ENCODE measurements at regions not wholly inside any gene's neighbourhood (a gene's known extent, or its start where the extent isn't known, plus 50 kb on each side); places are given as distances from the start of the nearest gene placed in this dataset.

GRCh38 chr17:36723459-36724025, 122.2 kb downstream of the MRM1 start:
- ATAC-seq (ENCODE audit: poor library complexity) (no peak), DNase-seq (no peak)
- intact Hi-C loops (cut with DNase I), result no loop called here

DNA sequence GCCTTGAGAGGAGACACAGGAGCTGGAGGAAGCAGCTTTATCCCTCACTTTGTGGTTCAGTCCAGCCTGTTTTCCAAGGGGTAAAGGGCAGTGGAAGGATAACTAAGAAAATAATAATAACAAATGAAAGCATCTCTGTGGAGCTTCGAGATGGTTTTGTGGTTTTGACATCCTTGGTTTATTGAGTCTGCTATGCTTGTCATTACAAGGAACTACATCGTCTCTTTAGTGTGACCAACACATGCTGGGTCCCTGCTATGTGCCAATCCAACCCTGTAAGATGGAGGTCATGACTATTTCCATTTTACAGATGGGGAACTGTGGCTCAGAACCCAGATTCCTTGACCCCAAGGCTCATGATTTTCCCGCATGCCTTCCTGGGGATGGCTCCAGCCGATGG, 124.8 kb downstream of the MRM1 start:
- DNase-seq (no peak), ATAC-seq (ENCODE audit: poor library complexity) (no peak)

GRCh38 chr17:36727052-36727451, 125.7 kb downstream of the MRM1 start:
- no peak for DNase-seq
- intact Hi-C loops (cut with DNase I), result no loop called here
- no peak for ATAC-seq (ENCODE audit: poor library complexity)

More for the DNA sequence above, 124.8 kb downstream of the MRM1 start:
- intact Hi-C loops (cut with DNase I), result no loop called here

- ATAC-seq (ENCODE audit: poor library complexity) (no peak), DNase-seq (no peak)
- intact Hi-C loops (cut with DNase I), result no loop called here
Measured at GRCh38 chr17:36727577-36727976, 126.2 kb downstream of the MRM1 start.

GRCh38 chr17:36728030-36728991, 126.9 kb downstream of the MRM1 start:
- DNase-seq (no peak), ATAC-seq (ENCODE audit: poor library complexity) (no peak)
- intact Hi-C loops (cut with DNase I), result no loop called here

GRCh38 chr17:36730095-36730808, 128.9 kb downstream of the MRM1 start:
- ATAC-seq (ENCODE audit: poor library complexity) (no peak), DNase-seq (no peak)
- intact Hi-C loops (cut with DNase I), result no loop called here

DNA sequence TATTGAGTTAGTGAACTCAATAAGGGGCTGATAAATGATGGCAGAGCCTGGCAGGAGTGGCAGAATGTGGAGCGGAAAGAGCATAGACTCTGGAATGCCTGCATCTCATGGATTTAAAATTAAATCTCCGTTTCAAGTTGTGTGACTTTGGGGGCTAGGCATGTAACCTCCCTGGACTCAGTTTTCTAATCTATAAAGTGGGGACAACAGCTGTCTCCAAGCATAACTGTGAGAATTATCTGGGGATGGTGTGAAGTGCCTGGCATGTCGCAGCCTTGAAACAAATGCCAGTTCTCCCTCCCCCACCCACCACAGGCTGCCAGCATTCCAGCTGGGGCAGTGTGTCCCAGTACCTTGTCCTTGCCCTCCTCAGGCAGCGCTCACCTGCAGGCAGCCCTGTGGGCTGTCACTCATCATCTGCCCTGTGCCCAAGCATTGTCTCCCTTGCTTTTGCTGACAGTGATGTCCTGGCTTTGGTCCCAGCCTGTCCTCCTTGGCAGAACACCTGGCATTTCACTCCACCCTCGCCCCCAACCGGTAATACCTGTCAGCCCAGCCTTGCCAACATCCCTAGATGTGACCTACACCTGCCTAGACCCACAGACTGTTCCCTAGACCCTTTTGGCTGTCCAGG, 129.6 kb downstream of the MRM1 start:
- intact Hi-C loops (cut with DNase I), result no loop called here
- ATAC-seq (ENCODE audit: poor library complexity), result no peak
- no peak for DNase-seq

DNA sequence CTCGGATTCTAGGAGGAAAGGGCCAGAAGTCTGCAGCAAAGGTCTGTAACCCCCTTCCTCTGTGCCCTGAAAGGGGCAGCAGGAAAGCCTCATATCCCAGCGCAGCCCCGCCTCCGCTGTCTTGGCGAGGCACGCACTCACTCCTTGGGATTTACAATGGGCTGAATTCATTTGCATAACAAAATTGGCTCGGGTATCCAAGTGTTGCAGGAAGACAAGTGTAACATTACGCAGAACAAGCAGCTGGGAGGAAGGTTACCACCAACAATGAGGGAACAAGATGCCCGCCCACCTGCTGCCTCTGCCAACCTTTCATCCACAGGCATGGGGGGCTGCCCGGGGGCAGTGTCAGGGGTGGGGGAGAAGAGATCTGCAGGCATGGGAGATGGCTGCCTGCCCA, 130.4 kb downstream of the MRM1 start:
- ATAC-seq (ENCODE audit: poor library complexity) (no peak), DNase-seq (no peak)
- intact Hi-C loops (cut with DNase I), result no loop called here

DNA sequence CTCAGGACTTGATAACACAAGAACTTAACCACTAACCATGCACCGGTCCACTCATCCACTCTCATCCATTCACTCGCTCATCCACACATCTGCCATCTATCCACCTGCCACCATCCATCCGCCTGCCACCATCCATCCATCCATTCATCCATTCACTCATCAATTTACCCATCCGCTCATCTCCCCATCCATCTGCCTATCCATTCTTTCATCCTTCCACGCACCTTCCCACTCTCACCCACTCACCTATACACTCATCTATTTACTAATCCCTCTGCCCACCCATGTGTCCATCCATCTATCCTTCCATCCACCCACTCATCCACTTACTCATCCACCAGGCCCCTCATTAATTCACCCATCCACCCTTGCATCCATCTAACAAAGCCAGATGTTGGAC, 131.0 kb downstream of the MRM1 start:
- ATAC-seq (ENCODE audit: poor library complexity) (no peak), DNase-seq (no peak)
- intact Hi-C loops (cut with DNase I), result no loop called here

GRCh38 chr17:36736201-36737156, 135.1 kb downstream of the MRM1 start:
- intact Hi-C loops (cut with DNase I), result no loop called here
- no peak for ATAC-seq (ENCODE audit: poor library complexity)
- DNase-seq, result no peak

GRCh38 chr17:36739208-36739607, 137.8 kb downstream of the MRM1 start:
- ATAC-seq (ENCODE audit: poor library complexity) (no peak), DNase-seq (no peak)
- intact Hi-C loops (cut with DNase I), result no loop called here

DNA sequence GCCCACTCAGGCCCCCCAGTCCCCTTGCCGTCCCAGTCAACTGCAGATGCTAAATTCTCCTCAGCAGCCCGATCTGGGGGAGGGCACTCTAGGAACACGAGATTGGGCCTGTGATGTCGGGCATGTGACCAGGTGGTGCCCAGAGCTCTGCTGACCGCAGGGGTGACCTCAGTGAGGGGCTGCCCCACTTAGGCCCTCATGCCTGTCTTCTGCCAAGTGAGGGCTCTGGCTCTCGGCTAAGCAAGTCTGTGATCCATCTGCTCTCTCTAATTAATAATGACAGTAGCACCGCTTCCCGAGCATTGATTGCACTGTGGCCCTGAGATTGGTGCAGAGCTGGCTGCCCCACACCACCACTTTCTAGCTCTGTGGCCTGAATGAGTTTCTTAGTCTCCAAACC, 138.8 kb downstream of the MRM1 start:
- no peak for ATAC-seq (ENCODE audit: poor library complexity)
- DNase-seq, result no peak
- intact Hi-C loops (cut with DNase I), result no loop called here

- intact Hi-C loops (cut with DNase I), result no loop called here
- DNase-seq (no peak), ATAC-seq (ENCODE audit: poor library complexity) (no peak)
Measured at GRCh38 chr17:36741019-36741902, 139.9 kb downstream of the MRM1 start.

DNA sequence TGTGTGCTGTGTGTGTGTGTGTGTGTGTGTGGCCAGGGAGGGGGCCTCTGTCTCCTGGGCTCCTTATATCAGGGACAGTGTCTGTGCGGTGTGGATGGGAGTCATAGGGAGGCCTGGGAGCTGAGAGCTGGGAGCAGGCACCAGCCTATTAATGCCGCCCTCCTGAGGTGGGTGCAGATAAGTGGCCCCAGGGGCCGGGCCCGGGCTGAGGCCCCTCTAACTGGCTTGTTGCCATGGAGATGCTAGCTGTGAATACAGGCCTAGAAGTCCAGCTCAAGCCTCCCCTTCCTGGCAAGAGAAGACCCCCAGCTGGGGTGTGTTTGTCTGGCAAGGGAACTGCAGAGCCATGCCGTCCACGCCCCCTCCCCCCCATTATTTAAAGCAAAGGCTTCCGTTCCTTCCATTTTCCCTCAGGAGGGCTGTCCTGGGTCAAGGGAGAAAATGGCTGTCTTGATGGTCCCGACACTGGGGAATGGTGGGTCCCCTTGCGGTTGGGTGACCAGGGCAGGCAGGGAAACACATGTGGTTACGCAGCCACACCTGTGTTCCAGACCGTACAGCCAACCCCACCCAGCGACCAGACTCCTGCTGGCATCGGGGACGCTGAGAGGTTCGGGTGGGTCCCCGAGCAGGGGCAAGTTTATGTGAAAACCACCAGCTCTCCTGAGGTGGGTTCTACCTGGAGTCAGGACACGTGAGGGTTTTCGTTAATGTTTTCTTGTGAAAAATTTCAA, 141.1 kb downstream of the MRM1 start:
- intact Hi-C loops (cut with DNase I), result no loop called here
- DNase-seq (no peak), ATAC-seq (ENCODE audit: poor library complexity) (no peak)

DNA sequence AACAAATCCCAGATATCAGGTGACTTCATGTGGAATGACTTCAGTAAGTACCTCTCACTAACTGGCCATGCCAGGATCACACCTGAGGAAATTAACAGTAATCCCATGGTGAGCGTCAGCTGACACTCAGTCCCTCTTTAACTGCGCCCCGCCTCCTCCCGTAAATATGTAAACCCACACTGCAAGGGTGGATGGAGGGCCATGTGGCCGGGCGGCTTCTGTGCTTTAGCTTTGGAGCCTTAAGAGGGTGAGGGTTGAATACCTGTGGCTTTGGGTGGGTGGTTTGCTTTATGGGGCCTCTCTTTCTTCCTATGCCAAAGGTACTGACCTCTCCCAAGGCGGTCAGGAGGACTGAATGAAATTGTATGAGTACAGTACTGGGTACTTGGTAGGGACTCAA, 141.7 kb downstream of the MRM1 start:
- DNase-seq (no peak), ATAC-seq (ENCODE audit: poor library complexity) (no peak)
- intact Hi-C loops (cut with DNase I), result no loop called here

DNA sequence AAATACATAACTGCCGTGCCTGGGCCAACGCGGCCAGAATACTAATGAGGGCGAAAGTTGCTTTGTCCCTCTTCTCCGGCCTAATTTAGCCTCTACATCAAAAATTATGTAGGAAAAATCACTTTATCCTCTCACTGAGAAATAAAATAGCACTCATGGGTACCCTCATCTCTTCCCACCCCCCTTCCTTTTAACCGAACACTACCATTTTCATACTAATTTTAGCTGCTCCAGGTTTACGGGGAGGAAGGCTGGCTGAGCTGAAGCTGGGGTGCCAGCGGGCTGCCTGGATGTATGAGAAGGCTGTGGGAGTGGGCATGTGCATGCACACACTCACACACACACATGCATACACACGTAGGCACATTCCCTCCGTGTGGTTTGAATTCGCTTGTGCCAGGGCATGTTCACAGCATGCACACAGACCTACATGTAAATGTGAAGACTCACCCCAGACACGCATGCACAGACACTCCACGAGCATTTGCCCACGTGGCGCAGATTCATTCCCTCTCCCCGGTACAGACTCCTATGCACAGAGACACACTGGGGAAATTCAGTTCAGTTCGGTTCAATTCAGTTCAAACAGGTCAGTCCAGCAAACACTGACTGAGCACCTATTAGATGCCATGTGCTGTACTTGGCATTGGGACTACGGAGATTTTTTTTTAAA, 145.1 kb downstream of the MRM1 start:
- intact Hi-C loops (cut with DNase I), result no loop called here
- no peak for DNase-seq
- no peak for ATAC-seq (ENCODE audit: poor library complexity)
